Stomach (tissue), 4 donors: ENCODE measurements at regions not wholly inside any gene's neighbourhood (a gene's known extent, or its start where the extent isn't known, plus 50 kb on each side); places are given as distances from the start of the nearest gene placed in this dataset.

ENCODE experiments used
- small RNA-seq, 4 donors: library from RNA; depleted of rRNA; stranded (forward); fragments of <200 nt; gene quantifications; one replicate each; pipeline ENCODE3, GENCODE V24; 2016

Small RNAs in the stretch of these regions (small RNA-seq; reads per million reads assigned to genes)
- 0 reads per million in 4 donors for gene RF00019
- 0 reads per million in 4 donors for gene RN7SKP123
